Left lung (tissue), 4 donors: ENCODE measurements at regions not wholly inside any gene's neighbourhood (a gene's known extent, or its start where the extent isn't known, plus 50 kb on each side); places are given as distances from the start of the nearest gene placed in this dataset.

ENCODE experiments used
- ATAC-seq: fragments of 200-7000 bp; cut with Tn5 transposase; one replicate; pipeline ENCODE4 v1.9.1; 2020; ENCODE audit warnings: moderate library complexity
- DNase-seq, 4 donors: peaks; one replicate each; pipeline ENCODE4 v3.0.0-alpha.2; 2013 to 2020
- H3K27ac ChIP-seq, 2 donors: fragments of 200-600 bp; sonication (generic) in 1 of 2; one replicate each; pipeline versions ENCODE4 v1.5.0 to v1.8.0; 2020 to 2021
- H3K27me3 ChIP-seq, 2 donors: fragments of 200-600 bp; sonication (generic) in 1 of 2; one replicate each; pipeline versions ENCODE4 v1.5.0 to v1.8.0; 2020 to 2021
- H3K36me3 ChIP-seq, 2 donors: fragments of 200-600 bp; sonication (generic) in 1 of 2; one replicate each; pipeline versions ENCODE4 v1.5.0 to v1.8.0; 2020 to 2021
- H3K4me1 ChIP-seq, 2 donors: fragments of 200-600 bp; one replicate each; pipeline ENCODE4 v1.8.0; 2021
- H3K4me3 ChIP-seq, 2 donors: fragments of 200-600 bp; sonication (generic) in 1 of 2; one replicate each; pipeline versions ENCODE4 v1.5.0 to v1.8.0; 2020 to 2021; ENCODE audit warnings: mild to moderate bottlenecking in 1 of 2
- H3K9me3 ChIP-seq, 2 donors: fragments of 200-600 bp; sonication (generic) in 1 of 2; one replicate each; pipeline versions ENCODE4 v1.5.0 to v1.8.0; 2020 to 2021
- CTCF ChIP-seq, 2 donors: fragments of 200-600 bp; sonication (generic) in 1 of 2; IDR thresholded peaks; one replicate each; pipeline versions ENCODE4 v1.5.0 to v1.8.0; 2021; ENCODE audit warnings: antibody characterized with exemption in 2 of 2
- intact Hi-C, 2 donors: fragments of 100-400 bp; cut with DNase I; formaldehyde crosslinking; loops; one replicate each; pipeline versions ENCODE4 v1.11.2 to v1.14.2; 2022
- donor health status: DM: no; HTN: yes; CAD: no.
- donor health status: DM: no; HTN: no; CAD: no.

GRCh38 chr16:49947907-49948678 lies 76.9 kb upstream of the CNEP1R1 start:
- no peak for TF ChIP-seq CTCF (IDR thresholded peaks at IDR 0.05)
- Histone ChIP-seq H3K4me3 (no peak overlapping the region), H3K4me1 (no peaks in the 10 kb centered on the region), H3K27ac (no peak overlapping the region), H3K36me3 (no peaks in the 10 kb centered on the region), H3K27me3 (no peaks in the 10 kb centered on the region), H3K9me3 (no peaks in the 10 kb centered on the region)
- no peak for ATAC-seq
- no peak for DNase-seq
- intact Hi-C loops: no loop called here

GRCh38 chr16:49951574-49952195 lies 73.3 kb upstream of the CNEP1R1 start:
- no peak for DNase-seq
- Histone ChIP-seq H3K27me3 (no peaks in the 10 kb centered on the region), H3K36me3 (no peaks in the 10 kb centered on the region), H3K27ac (no peak overlapping the region), H3K9me3 (no peaks in the 10 kb centered on the region), H3K4me1 (no peaks in the 10 kb centered on the region), H3K4me3 (no peak overlapping the region)
- TF ChIP-seq CTCF (IDR thresholded peaks at IDR 0.05): no peak
- no peak for ATAC-seq
- intact Hi-C loops: no loop called here

- Histone ChIP-seq H3K4me3 (no peak overlapping the region), H3K27ac (no peak overlapping the region), H3K27me3 (no peaks in the 10 kb centered on the region), H3K36me3 (no peaks in the 10 kb centered on the region), H3K4me1 (no peaks in the 10 kb centered on the region), H3K9me3 (no peaks in the 10 kb centered on the region)
- no peak for TF ChIP-seq CTCF (IDR thresholded peaks at IDR 0.05)
- no peak for ATAC-seq
- DNase-seq: no peak
- intact Hi-C loops: no loop called here
Observed at GRCh38 chr16:49952386-49952785, 72.6 kb upstream of the CNEP1R1 start.

- intact Hi-C loops: no loop called here
- H3K9me3 ChIP-seq: no peaks in the 10 kb centered on the region
- no peak overlapping the region for H3K4me3 ChIP-seq
Observed at GRCh38 chr16:49953090-49953489, 71.9 kb upstream of the CNEP1R1 start.

More at GRCh38 chr16:49953090-49953489, 71.9 kb upstream of the CNEP1R1 start:
- no peak for TF ChIP-seq CTCF (IDR thresholded peaks at IDR 0.05)
- Histone ChIP-seq H3K27ac (no peak overlapping the region), H3K27me3 (no peaks in the 10 kb centered on the region), H3K4me1 (peaks cover 0 to 2% of the 10 kb centered on the region in 2 donors), H3K36me3 (no peaks in the 10 kb centered on the region)
- DNase-seq (no peak), ATAC-seq (no peak)
